Cerebellar nuclear complex (tissue), 1 donor: ENCODE measurements at regions not wholly inside any gene's neighbourhood (a gene's known extent, or its start where the extent isn't known, plus 50 kb on each side); places are given as distances from the start of the nearest gene placed in this dataset.
"Not testable (repeated sequence)": the region's sequence is repeated elsewhere in the genome, so short reads cannot be mapped to it uniquely, and the experiment has no call there.

Experiments
- DNase-seq, 2 experiments: peaks; one replicate each; lab custom pipeline; 2025; lab: John Stamatoyannopoulos, UW

GRCh38 chr7:79778786-79779770 lies 325.6 kb upstream of the MAGI2 start:
- no peak for DNase-seq

- DNase-seq, result no peak
Measured at GRCh38 chr7:79775911-79776310, 322.4 kb upstream of the MAGI2 start.

DNA sequence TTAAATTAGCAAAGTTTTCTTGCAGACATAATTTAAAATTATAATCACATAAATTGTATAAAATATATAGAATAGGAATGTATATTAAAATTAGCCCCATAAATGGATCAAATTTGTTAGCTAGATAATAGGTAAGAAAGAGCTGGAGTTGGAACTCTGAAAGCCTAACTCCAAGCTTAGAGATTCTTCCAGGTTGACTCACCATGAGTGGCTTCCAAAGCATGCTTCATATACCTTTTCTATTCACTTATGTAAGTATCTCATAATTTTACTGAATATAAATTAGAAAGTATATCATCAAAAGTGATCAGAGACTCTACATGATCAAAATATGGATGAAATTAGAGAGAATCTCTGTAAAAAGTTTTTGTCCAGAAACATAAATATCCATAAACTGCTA lies 320.7 kb upstream of the MAGI2 start:
- DNase-seq, result no peak

GRCh38 chr7:79770970-79771369 lies 317.5 kb upstream of the MAGI2 start:
- no peak for DNase-seq

DNA sequence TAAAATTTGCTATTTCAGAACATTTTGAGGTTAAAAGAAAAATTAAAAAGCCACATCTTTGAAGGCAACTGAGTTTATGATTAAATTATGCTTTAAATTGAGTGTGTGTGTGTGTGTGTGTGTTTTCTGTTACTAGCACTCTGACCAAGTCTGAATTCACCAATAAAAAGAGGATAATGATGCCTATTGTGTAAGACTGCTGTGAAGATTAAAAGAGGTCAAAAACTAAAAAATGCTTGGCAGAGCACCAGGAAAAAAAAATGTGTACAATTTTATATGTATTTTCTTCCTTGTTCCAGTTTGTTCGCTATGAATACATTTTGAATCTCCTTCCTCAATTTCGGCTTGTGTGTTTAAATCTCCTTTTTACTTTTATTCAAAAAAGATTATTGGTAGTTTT lies 316.6 kb upstream of the MAGI2 start:
- no peak for DNase-seq

DNA sequence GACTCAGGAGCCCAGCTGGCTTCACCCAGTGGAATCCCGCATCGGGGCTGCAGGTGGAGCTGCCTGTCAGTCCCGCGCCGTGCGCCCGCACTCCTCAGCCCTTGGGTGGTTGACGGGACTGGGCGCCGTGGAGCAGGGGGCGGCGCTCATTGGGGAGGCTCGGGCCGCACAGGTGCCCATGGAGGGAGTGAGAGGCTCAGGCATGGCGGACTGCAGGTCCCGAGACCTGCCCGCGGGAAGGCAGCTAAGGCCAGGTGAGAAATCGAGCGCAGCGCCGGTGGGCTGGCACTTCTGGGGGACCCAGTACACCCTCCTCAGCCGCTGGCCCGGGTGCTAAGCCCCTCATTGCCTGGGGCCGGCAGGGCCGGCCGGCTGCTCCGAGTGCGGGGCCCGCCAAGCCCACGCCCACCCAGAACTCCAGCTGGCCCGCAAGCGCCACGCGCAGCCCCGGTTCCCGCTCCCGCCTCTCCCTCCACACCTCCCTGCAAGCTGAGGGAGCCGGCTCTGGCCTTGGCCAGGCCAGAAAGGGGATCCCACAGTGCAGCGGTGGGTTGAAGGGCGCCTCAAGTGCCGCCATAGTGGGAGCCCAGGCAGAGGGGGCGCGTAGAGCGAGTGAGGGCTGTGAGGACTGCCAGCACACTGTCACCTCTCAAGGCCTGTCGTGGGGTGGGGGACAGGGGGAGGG lies 314.6 kb upstream of the MAGI2 start:
- DNase-seq, result not testable (repeated sequence)

DNA sequence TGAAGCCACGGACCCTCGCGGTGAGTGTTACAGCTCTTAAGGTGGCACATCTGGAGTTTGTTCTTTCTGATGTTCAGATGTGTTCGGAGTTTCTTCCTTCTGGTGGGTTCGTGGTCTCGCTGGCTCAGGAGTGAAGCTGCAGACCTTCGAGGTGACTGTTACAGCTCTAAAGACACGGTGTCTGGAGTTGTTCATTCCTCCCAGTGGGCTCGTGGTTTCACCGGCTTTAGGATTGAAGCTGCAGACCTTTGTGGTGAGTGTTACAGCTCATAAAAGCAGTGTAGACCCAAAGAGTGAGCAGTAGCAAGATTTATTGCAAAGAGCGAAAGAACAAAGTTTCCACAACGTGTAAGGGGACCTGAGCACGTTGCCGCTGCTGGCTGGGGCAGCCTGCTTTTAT lies 313.7 kb upstream of the MAGI2 start:
- DNase-seq, result not testable (repeated sequence)

GRCh38 chr7:79761876-79762429 lies 308.5 kb upstream of the MAGI2 start:
- DNase-seq, result no peak

GRCh38 chr7:79750941-79751340 lies 297.5 kb upstream of the MAGI2 start:
- not testable (repeated sequence) for DNase-seq

GRCh38 chr7:79749856-79750255 lies 296.4 kb upstream of the MAGI2 start:
- no peak for DNase-seq

GRCh38 chr7:79741684-79742083 lies 288.2 kb upstream of the MAGI2 start:
- DNase-seq, result no peak

DNA sequence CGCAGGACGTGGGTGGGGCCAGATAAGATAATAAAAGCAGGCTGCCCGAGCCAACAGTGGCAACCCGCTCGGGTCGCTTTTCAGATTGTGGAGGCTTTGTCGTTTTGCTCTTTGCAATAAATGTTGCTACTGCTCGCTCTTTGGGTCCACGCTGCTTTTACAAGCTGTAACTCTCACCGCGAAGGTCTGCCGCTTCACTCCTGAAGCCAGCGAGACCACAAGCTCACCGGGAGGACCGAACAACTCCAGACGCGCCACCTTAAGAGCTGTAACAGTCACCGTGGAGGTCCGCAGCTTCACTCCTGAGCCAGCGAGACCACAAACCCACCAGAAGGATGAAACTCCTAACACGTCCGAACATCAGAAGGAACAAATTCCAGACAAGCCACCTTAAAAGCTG lies 286.6 kb upstream of the MAGI2 start:
- no peak for DNase-seq

DNA sequence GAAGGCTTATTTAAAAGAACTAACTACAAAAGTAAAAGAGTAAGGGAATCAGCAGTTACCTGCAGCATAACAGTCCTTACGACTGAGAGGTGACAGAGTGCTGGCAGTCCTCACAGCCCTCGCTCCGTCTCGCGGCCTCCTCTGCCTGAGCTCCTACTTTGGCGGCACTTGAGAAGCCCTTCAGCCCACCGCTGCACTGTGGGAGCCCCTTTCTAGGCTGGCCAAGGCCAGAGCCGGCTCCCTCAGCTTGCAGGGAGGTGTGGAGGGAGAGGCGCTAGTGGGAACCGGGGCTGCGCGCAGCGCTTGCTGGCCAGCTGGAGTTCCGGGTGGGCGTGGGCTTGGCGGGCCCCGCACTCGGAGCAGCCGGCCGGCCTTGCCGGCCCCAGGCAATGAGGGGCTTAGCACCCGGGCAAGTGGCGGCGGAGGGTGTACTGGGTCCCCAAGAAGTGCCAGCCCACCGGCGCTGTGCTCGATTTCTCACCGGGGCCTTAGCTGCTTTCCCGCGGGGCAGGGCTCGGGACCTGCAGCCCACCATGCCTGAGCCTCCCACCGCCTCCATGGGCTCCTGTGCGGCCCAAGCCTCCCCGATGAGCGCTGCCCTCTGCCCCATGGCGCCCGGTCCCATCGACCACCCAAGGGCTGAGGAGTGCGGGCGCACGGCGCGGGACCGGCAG lies 285.7 kb upstream of the MAGI2 start:
- not testable (repeated sequence) for DNase-seq

GRCh38 chr7:79736418-79736817 lies 283.0 kb upstream of the MAGI2 start:
- DNase-seq, result no peak

- no peak for DNase-seq
Measured at GRCh38 chr7:79735012-79735411, 281.5 kb upstream of the MAGI2 start.

- DNase-seq, result no peak
Measured at GRCh38 chr7:79734181-79734580, 280.7 kb upstream of the MAGI2 start.

GRCh38 chr7:79732535-79732934 lies 279.1 kb upstream of the MAGI2 start:
- no peak for DNase-seq

DNA sequence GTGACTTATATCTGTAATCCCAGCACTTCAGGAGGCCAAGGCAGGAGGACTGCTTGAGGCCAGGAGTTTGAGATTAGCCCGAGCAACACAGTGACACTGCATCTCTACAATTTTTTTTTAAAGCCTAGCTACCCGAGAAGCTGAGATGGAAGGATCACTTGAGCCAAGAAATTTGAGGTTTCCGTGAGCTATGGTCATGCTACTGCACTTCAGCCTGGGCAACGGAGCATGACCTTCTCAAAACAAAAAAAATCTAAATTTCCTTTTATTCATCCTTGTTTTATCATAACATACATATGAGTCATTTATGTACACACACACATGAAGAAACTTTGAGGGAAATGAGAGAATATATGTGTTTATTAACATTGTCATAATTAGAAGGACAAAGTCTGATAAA lies 277.5 kb upstream of the MAGI2 start:
- no peak for DNase-seq

DNA sequence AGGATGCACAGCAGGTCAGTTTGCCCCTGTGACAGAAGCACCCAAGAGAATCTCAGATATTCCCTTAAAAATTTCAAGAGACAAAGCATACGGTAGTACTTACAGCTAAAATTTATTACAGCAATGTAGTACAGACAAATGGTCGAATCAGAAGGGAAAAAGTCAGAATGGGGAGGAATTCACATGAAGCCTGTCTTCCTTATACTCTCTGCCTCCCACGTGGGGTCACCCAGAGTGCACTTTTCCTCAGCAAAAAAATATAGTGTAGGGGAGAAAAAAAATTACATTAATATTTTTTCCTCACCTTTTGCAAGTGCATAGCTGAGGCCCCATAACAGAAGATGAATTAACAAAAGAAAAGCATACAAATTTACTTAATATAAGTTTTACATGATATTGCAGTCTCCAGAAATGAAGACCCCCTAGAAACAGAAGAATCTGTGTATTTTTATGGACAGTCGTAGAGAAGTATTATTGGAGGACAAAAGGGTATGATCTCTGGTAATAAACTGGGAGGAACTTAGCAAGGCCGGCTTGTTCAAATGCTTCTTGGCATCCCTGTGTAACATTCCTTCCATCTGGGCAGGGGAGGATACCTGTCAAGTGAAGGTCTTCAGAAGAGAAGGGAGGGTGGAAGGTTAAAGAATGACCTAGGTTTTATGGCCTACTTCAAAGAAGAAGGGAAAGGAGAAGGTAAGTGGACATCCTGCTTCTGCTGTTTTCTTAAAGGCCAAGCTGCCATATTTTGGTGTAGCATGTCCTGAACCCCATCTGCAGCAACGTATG lies 270.6 kb upstream of the MAGI2 start:
- no peak for DNase-seq

DNA sequence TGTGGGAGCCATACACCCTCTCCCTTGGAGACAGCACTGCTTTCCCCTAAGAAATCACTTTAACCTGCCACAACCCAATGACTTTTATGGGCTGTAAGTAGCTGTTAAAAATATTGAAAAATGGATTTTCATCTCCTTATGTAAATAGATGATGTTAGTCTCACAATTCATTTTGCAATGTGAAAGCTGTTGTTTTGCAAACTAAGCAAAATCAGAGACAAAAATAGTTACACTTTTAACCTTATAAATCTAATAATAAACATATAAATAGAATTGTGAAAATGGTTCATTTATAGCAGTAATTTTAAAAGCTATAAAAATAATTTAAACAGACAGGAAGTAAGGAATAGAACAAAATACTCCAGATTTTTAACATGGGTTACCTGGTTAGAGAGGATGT lies 268.8 kb upstream of the MAGI2 start:
- no peak for DNase-seq

DNA sequence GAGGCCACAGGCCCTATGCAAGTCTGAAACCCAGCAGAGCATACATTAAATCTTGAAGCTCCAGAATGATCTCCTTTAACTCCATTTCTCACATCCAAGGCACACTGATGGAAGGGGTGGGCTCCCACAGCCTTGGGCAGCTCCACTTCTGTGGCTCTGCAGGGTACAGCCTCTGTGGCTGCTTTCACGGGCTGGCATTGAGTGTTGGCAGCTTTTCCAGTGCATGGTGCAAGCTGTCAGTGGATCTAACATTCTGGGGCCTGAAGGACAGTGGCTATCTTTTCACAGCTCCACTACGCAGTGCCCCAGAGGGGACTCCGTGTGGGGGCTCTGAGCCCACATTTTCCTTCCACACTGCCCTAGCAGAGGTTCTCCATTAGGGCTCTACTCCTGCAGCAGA lies 265.7 kb upstream of the MAGI2 start:
- no peak for DNase-seq

- DNase-seq, result no peak
Measured at GRCh38 chr7:79716329-79716728, 262.9 kb upstream of the MAGI2 start.
